GM21737 (cell line): ENCODE measurements at regions not wholly inside any gene's neighbourhood (a gene's known extent, or its start where the extent isn't known, plus 50 kb on each side); places are given as distances from the start of the nearest gene placed in this dataset.
"Not testable (repeated sequence)": the region's sequence is repeated elsewhere in the genome, so short reads cannot be mapped to it uniquely, and the experiment has no call there.

Source experiments
- ATAC-seq: cut with Tn5 transposase; IDR thresholded peaks from one replicate; pipeline ENCODE4 v1.9.1; 2021; ENCODE audit warnings: mild to moderate bottlenecking, moderate library complexity; ENCODE audit not compliant: unreplicated experiment

DNA sequence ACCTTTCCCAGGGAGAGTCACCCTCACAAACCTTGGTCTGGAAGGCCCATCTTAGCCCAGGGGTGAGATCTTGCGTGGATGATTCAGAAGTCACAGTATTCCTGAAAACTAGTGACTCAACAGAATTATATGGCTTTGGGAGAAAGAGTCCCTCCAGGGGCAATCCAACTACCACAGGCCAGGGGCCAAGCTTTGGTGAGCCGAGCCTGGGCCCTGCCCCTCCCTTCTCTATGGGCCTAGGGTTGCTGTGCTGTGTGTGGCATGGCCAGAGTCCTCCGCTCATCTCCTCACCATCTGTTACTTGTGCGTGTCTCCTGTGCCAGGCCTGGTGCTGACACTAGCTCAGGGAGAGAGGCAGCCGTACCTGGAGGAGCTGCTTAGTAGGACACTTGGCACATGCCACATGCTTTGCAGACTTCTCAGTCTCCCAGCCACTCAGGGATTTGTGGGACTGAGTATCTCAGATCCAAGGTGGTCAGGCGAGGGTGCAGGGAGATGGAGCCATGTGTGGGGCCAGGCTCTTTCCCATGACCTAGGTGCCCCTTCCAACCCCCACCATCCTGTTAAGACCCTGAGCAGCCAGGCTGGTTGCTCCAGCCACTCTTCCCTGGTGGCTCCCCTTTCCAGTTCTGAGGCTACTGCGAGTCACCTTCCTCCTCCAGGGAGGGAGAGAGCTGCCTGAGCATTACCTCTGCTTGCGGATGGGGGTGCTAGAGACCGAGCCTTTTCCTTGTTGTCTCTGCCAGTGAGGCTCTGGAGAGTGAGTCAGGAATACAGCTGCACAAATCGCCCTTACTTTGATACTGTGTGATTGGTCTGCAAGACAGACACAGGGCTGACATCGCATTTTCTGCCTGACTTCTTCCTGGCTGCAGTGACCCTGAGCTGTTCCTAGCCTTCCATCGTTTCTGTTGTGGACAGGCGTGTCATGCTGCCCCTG lies 94.1 kb downstream of the SLC25A47 start:
- ATAC-seq: no peak

DNA sequence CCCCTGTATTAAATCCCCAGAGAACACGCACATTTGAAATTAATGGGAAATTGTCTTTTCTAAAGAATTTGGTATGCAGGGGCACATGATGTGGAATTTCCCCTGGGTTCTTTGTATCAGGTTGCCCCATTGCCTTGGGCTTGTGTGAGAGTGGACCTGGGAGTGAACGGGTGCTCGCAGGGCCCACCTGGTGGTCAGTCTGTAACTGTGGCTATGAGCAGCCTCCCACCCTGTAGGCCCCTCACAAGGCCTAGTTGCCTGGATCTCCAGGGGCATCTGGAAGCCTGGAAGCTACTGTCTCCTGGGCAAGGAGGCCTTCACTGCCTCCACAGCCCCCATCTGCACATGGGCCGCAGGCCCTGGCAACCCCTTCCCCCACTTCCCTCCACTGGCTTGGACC lies 96.7 kb downstream of the SLC25A47 start:
- ATAC-seq: no peak

DNA sequence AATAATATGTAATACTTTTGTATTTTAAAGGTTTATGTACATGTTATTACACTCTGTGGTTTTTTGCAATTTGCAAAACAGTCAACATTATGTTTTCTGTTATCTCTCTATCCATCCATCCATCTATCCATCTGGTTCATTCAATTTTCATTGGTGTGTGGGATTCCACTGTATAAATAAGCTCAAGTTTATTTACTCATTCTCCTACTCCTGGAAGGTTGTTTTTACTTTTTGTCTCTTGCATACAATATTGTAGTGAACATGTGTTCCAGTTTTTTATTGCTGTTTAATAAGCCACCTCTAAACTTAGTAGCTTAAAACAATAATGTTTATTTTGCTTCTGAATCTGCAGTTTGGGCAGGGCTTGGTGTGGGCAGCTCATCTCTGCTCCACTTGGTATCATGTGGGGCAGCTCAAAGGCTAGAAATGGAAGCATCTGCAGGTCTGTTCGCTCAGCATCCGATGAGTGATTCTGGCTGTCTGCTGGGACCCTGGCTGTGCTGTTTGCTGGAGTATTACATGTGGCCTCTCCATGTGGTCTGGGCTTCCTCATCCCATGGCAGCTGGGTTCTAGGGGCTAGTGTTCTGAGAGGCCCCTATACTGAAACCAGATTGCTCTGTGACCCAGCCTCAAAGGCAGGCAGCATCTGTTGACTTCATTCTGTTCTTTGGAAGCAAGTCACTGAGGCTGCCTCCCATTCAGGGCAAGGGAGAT lies 98.8 kb downstream of the SLC25A47 start:
- ATAC-seq: no peak

DNA sequence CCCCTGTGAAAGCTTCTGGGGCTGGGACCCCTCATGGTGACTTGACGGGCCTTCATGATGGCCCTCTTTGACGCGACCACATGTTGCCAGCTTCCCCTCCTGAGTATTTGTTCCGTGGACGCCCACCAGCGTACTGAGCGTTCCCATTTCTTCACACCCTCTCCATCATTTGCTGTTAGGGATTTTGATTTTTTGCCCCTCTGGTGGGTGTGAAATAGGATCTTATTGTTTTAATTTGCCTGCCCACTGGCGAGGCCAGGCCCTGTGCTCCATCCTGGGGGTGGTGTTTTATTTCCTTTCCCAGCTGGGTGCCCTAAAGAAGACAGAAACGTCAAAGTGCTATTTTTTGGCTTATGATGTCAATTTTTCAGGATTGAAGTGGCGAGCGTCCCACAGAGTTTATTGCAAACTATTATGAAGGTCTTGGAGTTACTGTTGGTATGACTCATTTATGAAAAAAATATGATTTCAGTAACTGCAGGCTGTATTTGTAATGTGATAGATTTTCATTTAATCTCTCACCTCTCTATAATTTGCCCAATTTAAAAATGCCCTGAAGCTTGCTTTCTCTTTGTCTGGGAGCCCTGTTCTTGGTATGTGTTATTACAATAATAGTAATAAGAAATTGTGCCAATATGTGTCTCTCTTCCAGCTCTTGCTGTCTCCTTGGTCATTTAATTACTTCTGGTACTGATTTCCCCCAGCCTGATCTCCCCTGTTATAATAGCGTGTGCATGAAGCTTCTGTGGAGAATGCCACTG lies 99.6 kb downstream of the SLC25A47 start:
- no peak for ATAC-seq

DNA sequence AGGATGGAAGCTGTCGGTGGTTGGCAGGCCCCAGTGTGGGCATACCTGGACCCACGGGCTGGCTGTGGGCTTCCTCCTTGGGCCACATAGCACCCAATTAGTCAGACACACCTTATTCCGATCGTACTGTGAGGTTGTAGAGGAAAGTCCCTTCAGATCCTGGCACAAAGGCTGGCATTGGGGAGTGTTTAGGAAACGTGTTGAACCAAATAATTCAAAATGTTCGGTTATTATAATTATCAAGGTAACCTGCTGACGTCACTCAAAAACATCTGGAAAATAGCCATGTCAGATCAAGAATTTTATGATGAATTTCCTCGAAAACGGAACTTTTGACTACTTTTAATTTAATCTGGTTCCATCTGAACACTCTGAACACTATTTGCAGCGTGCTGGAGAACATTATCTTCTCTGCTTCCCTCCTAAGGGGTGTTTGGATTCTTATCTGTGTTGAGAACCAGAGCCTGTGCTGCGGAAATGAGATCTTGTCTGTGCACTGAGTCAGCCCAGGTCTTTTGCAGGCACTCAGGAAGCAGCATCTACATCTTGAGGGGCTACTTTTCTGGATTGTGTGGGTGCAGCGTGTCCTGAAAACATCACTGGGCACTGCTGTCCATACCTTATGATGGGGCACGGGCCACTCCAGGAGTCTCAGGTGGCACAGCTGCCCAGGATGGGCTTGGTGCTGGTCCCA lies 100.3 kb downstream of the SLC25A47 start:
- no peak for ATAC-seq

DNA sequence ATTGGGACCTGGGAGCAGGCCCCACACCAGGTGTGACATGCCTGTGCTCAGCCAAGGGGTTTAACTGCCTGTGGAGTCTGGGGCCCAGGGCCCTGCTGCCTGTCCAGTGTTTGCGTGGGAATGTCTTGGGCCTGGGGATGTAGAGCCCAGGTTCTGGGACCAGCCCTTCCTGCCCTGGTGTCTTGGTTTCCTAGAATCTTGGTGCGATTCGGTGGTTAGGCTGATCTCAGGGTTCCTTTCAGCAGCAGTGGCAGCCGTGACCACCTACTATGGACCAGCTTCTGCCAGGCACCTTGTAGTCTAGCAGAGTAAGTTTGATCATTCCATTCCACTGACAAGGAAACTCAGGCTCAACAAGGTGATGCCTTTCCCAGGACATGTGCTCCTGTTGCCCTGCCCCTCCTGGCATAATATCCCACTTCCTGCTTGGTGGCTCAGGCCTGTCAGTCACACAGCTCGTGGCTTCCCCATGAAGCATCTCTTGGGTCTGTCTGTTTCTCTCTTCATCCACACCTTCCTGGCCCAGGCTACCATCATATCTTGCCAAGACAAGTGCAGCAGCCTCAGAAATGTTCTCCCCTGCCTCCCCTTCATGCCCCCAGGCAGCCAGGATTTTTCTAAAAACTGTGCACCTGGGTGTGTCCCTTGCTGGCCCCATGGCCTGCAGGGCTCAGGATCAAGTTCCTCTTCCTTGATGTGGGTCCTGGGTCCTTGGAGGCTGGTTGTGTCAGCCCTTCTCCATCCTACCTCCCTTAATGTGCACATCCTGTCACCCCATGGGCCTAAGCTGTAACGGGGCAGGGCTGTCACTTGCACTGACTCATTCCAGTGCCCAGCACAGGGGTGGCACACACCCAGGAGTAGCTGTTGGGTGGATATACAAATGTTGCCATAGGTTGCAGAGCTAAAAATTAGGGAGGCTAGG lies 101.6 kb downstream of the SLC25A47 start:
- no peak for ATAC-seq

DNA sequence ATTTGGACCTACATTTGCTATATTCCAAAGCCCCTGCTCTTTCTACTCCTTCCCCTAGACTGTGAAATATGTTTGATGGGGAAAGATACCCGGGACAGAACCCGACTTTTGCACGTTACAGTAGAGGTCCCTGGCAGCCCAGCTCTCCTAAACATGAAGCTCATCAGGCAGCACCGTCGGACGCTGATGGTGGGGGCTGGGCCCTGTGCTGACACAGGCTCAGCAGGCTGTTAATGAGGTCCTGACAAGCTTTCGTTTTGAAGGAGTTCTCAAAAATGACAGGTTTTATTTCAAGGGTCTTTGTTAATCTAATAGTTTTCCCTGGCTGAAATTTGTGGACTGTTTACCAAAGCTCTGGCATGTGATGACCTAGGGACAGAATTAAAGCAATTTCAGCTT lies 102.3 kb downstream of the SLC25A47 start:
- ATAC-seq: no peak

DNA sequence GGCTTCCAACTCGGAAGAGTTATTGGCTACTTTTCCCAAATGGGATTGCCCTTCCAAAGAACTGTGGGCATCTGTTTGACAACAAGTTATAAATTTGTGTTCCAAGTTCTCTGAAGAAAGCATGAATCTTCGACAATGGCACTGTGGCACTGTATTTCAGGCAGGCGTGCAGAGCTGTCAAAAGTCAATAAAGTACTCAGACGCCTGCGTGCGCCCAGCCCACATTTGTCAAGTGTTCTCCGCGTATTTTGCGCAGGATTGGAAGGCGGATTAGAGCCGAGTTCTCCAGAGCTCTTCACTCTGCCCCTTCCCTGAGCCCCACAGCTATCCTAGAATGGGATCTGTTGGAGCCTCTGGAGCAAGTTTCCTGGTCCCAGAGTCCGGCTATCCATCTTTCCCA lies 103.2 kb downstream of the SLC25A47 start:
- no peak for ATAC-seq

DNA sequence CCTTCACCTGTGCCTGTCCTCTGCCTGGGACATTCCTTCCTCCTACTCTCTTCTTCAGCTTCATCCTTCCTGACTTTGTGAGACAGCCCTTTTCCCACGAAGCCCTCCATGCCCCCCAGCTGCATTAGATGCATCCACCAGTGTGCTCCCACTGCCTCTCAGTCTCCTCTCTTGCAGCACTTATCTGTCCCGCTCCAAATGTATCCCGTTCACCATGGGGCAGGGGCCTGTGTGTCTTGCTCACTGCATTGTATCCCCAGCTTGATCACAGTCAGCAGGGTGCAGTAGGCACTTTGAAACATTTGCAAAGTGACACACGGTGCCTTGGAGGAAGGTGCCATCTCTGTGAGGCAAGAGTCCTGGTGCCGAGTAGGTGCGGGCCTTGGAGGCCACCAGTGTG lies 104.0 kb downstream of the SLC25A47 start:
- ATAC-seq: no peak

DNA sequence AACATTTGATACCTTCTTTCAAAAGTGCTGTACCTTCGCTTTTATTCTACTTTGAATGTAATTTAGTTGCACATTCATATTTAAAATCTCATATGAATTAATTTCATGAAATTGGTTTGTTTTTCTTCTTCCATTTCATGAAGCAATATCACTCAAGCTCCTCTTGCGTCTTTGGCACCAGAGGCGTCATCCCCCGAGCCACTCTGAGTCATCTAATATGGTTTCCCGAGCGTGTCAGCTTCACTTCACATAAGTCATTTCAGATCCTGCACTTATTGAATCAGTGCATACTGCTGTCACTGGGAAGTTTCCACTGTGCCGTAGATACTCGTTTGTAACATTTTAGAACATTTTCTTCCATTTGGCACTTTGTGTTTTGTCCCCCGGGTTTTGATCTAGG lies 105.6 kb downstream of the SLC25A47 start:
- ATAC-seq: no peak

DNA sequence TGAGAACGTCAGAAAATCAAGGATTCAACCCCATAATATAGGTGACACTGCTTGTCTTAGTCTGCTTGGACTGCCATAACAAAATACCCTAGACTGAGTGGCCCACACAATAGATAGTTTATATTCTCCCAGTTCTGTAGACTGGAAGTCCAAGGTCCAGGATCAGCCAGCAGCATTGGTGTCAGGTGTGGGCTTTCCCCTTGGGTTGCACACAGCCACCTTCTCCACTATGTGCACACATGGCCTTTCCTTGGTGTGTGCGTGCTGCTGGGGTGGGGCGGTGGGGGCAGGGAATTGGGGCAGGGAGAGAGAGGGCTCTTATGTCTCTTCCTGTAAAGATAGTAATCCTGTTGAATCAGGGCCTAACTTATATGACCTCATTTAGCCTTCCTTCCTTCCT lies 106.4 kb downstream of the SLC25A47 start:
- ATAC-seq: no peak

DNA sequence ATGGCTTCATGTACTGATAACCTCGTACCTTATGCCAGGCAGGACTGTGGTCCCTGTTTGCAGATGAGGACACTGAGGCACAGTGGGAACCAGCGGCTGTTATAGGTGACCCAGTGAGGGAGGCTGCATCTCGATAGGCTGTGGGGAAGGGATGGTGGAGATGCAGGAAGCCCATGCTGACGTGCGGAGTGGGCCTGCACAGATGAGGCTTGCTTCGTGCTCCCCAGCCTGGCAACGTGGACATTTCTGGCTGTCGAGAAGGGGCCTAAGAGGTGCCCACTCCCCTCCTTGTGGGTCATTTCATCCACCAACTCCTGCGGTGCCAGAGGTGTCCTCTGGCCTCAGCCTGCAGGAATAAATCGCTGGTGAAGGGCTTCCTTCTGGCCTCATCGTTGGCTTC lies 107.4 kb downstream of the SLC25A47 start:
- no peak for ATAC-seq

DNA sequence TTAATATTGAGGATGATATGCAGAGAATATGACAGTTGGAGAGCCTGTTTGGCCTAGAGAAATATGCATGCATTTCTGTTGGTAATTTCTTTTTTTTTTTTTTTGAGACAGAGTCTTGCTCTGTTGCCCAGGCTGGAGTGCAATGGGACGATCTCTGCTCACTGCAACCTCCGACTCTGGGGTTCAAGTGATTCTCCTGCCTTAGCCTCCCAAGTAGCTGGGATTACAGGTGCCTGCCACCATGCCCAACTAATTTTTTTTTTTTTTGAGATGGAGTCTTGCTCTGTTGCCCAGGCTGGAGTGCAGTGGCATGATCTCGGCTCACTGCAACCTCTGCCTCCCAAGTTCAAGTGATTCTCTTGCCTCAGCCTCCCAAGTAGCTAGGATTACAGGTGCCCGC lies 108.3 kb downstream of the SLC25A47 start:
- ATAC-seq: not testable (repeated sequence)

DNA sequence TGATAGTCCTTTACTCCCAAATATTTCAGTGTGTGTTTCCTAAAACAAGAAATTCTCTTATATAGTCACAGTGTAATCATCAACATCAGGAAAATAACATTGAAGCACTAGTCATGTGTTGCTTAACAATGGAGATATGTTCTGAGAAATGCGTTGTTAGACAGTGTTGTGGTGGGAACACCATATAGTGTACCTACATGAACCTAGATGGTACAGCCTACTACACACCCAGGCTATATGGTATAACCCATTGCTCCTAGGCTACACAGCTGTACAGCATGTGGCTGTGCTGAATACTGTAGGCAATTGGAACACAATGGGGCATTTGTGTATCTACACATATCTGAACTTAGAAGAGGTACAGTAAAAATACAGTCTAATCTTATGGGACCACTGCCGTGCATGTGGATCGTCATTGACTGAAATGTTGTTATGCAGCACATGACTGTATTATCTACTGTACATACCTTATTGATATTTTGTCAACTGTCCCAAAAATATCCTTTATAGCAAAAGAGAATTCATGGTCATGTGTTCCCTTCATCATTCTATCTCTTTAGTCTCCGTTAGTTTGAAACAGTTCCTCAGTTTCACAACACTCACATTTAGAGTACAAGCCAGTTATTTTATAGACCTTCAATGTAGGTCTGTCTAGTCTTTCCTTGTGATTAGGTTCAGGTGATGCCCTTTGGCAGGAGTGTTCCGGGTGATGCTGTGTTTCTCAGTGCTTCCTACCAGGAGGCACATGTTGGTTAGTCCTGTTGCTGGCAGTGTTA lies 109.7 kb downstream of the SLC25A47 start:
- ATAC-seq: no peak

DNA sequence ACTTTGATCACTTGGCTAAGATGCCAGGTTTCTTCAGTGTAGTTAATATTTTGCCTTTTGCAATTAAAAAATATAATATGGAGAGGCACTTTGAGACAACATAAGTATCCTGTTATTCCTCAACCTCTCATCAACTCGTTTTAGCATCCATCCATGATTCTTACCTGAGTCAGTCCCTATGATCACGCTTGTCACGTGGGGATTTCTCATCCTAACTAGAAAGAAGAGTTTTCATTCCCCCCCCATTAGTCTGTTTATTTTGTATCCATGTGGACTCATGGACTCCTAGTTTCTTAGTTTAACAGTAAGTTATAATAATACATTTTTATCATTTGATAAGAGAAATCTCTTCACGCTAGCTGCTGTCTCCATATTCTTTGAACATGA lies 110.3 kb downstream of the SLC25A47 start:
- no peak for ATAC-seq

DNA sequence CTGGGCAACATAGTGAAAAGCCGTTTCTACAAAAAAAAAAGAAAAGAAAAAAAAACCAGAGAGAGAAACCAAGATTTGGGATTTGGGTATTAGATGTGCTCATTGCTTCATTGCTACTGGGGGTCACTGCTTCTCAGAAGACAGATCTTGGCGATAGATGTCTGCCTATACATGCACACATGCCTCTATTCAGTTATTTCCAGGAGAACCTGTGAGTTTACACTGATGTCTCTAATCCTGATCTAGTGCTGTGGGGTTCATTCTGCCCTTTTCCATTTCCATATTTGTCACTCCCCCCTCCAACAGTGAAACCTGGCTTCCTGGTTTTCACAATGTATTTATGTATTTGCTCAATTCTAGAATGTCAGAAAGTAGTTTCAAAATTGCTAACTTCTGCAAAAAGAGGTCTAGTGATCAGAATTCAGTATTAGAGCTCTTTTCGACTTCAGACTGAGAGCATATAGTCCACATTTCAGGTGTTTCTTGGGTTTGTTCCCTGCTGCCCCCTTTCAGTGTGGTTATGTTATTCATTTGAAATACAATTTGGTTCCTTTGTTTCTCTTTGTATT lies 111.0 kb downstream of the SLC25A47 start:
- ATAC-seq: no peak

DNA sequence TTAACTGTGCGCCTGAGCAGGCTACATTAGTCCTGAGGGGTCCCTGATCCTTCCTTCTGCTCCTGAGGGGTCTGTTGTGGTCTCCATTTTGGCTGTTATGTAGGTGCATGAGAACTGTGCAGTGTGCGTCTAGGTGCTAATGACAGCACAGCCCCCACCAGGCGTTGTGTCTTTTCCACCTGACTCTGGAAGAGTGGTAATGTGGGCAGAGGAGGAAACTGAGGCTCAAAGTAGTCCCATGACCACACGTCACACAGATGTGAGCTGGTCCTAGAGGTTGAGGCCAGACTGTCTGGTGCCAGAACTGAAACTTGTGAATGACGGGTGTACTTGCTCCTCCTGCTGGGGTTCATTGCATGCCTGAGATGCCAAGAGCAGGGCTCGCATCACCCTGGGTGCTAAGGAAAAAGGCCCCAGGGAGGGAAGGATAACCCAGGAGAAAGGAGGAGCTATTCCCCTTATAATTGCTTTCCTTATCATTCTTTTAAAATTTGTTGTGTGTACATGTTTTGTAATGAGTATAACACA lies 111.8 kb downstream of the SLC25A47 start:
- ATAC-seq: no peak

DNA sequence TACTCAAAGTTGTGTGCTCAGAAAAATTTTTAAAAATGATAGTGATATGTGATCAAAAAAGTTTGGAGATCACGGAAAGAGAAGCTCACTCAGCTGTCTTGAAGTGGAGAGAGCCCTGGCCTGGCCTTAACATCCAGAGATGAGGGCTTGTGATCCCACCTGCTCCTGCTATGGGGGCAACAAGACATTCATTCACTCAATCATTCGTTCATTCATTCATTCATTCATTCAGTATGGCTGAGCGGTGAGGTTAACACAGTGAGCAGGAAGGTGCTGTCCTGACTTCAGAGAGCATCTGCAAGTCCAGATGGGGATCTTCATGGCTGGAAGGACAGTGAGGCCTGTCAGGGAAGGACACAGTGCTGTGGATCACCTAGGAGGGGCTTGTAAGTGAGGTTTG lies 112.3 kb downstream of the SLC25A47 start:
- ATAC-seq: no peak
